ENCODE measurements at regions not wholly inside any gene's neighbourhood (a gene's known extent, or its start where the extent isn't known, plus 50 kb on each side); places are given as distances from the start of the nearest gene placed in this dataset.
A peak's percentile ranks its signal among the peaks of the same experiment; 100 is the strongest.

DNA sequence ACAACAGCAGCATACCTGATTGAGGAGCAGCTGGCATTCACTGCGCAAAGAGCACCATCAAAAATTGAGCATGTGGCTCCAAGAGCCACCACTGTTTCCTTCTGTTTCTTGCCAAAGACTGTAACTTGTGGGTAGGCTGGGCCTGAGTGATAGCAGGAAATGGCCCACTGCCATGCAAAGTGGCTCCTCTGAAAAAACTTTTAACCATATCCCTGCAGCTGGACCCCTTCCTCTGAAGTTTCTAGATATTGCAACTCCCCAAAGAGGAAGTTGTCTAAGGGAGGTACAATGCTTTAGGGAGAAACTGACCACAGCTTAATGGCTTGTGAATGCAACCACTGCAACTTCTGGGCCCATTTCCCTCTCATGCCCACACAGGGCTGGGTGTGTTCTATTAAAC, 355.4 kb upstream of the PDE4D start:
- Histone ChIP-seq H3K27me3 (ENCODE audit: control insufficient read depth, insufficient read depth) (no peaks in the 10 kb centered on the region), H3K27ac (ENCODE audit: low read length) (no peak overlapping the region), H3K4me3 (ENCODE audit: low read length) (no peak overlapping the region), H3K9me3 (ENCODE audit: control insufficient read depth, low read length) (no peaks in the 10 kb centered on the region), H3K4me1 (ENCODE audit: control insufficient read depth, insufficient read depth, low read length) (no peaks in the 10 kb centered on the region)
- peak in 2 of 3 donors; percentile 48 to 49 for DNase-seq
- peak; percentile 23 to 68 for ATAC-seq
- intact Hi-C loops (cut with DNase I) = no loop called here
- 62% methylated on average over 1 of the region's 1 CpG for WGBS

DNA sequence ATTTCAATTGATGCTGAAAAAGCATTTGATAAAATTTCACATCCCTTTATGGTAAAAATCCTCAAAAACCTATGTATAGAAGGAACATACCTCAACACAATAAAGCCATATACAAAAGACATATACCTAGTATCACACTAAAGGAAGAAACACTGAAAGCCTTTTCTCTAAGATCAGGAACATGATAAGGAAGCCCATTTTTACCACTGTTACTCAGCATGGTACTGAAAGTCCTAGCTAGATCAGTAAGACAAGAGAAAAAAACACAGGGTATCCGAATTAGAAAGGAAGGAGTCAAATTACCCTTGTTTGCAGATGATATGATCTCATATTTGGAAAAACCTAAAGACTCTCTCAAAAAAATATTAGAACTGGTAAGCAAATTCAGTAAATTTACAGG, 350.2 kb upstream of the PDE4D start:
- no peak for ATAC-seq
- WGBS = 57% methylated on average over 1 of the region's 1 CpG
- no peaks in the 10 kb centered on the region for H3K4me1 ChIP-seq (ENCODE audit: control insufficient read depth, insufficient read depth, low read length)
- no peak overlapping the region for H3K27ac ChIP-seq (ENCODE audit: low read length)
- H3K9me3 ChIP-seq (ENCODE audit: control insufficient read depth, low read length) = peaks cover 4% of the 10 kb centered on the region
- no peaks in the 10 kb centered on the region for H3K27me3 ChIP-seq (ENCODE audit: control insufficient read depth, insufficient read depth)
- DNase-seq = no peak
- no peak overlapping the region for H3K4me3 ChIP-seq (ENCODE audit: low read length)
- intact Hi-C loops (cut with DNase I) = no loop called here

DNA sequence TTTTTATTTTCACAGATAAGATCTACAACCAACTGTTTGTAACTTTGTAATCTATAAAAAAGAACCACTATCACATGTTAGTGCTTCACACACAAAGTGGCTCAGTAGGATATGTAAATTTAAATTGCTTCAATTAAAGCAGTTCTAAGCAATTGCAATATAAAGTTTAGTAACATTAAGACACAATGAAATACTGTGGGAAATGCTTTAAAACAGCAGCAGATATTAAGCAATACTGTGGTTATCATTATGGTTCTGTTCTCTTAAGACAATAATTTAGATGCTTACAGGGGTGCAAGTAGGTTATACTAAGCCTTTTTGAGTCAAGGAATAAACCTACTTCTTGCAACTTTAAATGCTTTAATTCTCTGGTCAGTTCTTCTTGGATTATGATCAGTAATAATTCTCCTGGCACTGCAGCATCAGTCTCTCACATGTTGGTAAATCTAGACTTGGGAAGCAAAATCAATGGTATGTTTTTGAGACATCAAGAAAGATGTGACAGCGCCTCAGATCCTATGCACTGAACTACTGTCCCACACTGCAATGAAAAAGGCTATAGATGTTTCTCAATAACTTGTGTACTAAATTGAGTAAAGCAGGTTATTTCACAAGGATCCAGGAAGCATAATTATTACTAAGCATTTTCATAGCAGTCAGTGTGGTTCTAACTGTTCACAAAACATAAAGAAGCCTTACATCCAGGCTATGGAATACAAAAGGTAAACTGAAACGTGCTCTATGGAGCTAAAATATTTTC, 338.7 kb upstream of the PDE4D start:
- H3K9me3 ChIP-seq (ENCODE audit: control insufficient read depth, low read length) = no peaks in the 10 kb centered on the region
- 74% methylated on average over 2 of the region's 2 CpGs for WGBS
- DNase-seq (no peak), ATAC-seq (no peak)
- no peaks in the 10 kb centered on the region for H3K4me1 ChIP-seq (ENCODE audit: control insufficient read depth, insufficient read depth, low read length)
- intact Hi-C loops (cut with DNase I) = no loop called here
- H3K4me3 ChIP-seq (ENCODE audit: low read length) = no peak overlapping the region
- no peaks in the 10 kb centered on the region for H3K27me3 ChIP-seq (ENCODE audit: control insufficient read depth, insufficient read depth)
- H3K27ac ChIP-seq (ENCODE audit: low read length) = no peak overlapping the region

GRCh38 chr5:60230456-60230855, 336.9 kb upstream of the PDE4D start:
- ATAC-seq = no peak
- Histone ChIP-seq H3K27me3 (ENCODE audit: control insufficient read depth, insufficient read depth) (no peaks in the 10 kb centered on the region), H3K4me3 (ENCODE audit: low read length) (no peak overlapping the region), H3K9me3 (ENCODE audit: control insufficient read depth, low read length) (no peaks in the 10 kb centered on the region), H3K27ac (ENCODE audit: low read length) (no peak overlapping the region), H3K4me1 (ENCODE audit: control insufficient read depth, insufficient read depth, low read length) (no peaks in the 10 kb centered on the region)
- DNase-seq = no peak
- intact Hi-C loops (cut with DNase I) = no loop called here
- 90% methylated on average over 1 of the region's 1 CpG for WGBS

DNA sequence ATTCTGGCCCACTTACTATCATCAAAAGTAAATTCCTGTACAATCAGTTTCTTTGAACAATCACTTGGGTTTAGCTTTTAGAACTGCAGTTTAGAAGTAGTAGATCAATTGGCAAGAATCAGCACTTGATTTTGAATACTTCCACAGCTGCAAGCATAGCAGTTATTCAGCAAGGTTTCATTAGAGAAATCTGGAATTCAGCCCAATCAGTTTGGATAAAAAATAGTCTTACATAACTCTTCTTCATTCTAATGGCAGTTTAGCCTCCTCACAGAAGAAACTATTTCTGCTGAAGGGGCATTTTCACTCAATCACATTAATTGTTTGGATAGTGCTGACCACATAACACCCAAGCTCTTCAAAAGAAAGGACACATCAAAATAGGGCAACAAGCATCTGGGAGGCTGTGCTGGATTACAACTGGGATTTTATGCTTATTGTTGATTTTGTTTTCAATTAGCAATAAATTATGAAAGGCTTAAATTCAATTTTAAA, 336.2 kb upstream of the PDE4D start:
- Histone ChIP-seq H3K27me3 (ENCODE audit: control insufficient read depth, insufficient read depth) (no peaks in the 10 kb centered on the region), H3K27ac (ENCODE audit: low read length) (no peak overlapping the region), H3K4me3 (ENCODE audit: low read length) (no peak overlapping the region), H3K9me3 (ENCODE audit: control insufficient read depth, low read length) (no peaks in the 10 kb centered on the region), H3K4me1 (ENCODE audit: control insufficient read depth, insufficient read depth, low read length) (no peaks in the 10 kb centered on the region)
- intact Hi-C loops (cut with DNase I) = no loop called here
- DNase-seq (no peak), ATAC-seq (no peak)

- ATAC-seq = no peak
- DNase-seq = no peak
- no peak overlapping the region for H3K4me3 ChIP-seq (ENCODE audit: low read length)
- 89% methylated on average over 3 of the region's 3 CpGs for WGBS
- intact Hi-C loops (cut with DNase I) = no loop called here
- no peaks in the 10 kb centered on the region for H3K4me1 ChIP-seq (ENCODE audit: control insufficient read depth, insufficient read depth, low read length)
- H3K9me3 ChIP-seq (ENCODE audit: control insufficient read depth, low read length) = no peaks in the 10 kb centered on the region
- no peaks in the 10 kb centered on the region for H3K27me3 ChIP-seq (ENCODE audit: control insufficient read depth, insufficient read depth)
- H3K27ac ChIP-seq (ENCODE audit: low read length) = no peak overlapping the region
Measured at GRCh38 chr5:60228676-60229075, 335.1 kb upstream of the PDE4D start.

GRCh38 chr5:60226128-60226527, 332.6 kb upstream of the PDE4D start:
- H3K27ac ChIP-seq (ENCODE audit: low read length) = no peak overlapping the region
- H3K9me3 ChIP-seq (ENCODE audit: control insufficient read depth, low read length) = no peaks in the 10 kb centered on the region
- no peak for DNase-seq
- H3K4me3 ChIP-seq (ENCODE audit: low read length) = no peak overlapping the region
- H3K27me3 ChIP-seq (ENCODE audit: control insufficient read depth, insufficient read depth) = no peaks in the 10 kb centered on the region
- H3K4me1 ChIP-seq (ENCODE audit: control insufficient read depth, insufficient read depth, low read length) = no peaks in the 10 kb centered on the region
- intact Hi-C loops (cut with DNase I) = no loop called here
- ATAC-seq = no peak

GRCh38 chr5:60223342-60223741, 329.8 kb upstream of the PDE4D start:
- DNase-seq (no peak), ATAC-seq (no peak)
- Histone ChIP-seq H3K27me3 (ENCODE audit: control insufficient read depth, insufficient read depth) (no peaks in the 10 kb centered on the region), H3K27ac (ENCODE audit: low read length) (no peak overlapping the region), H3K9me3 (ENCODE audit: control insufficient read depth, low read length) (no peaks in the 10 kb centered on the region), H3K4me1 (ENCODE audit: control insufficient read depth, insufficient read depth, low read length) (no peaks in the 10 kb centered on the region), H3K4me3 (ENCODE audit: low read length) (no peak overlapping the region)
- intact Hi-C loops (cut with DNase I) = no loop called here
- 66% methylated on average over 3 of the region's 3 CpGs for WGBS

GRCh38 chr5:60219921-60220320, 326.4 kb upstream of the PDE4D start:
- no peaks in the 10 kb centered on the region for H3K9me3 ChIP-seq (ENCODE audit: control insufficient read depth, low read length)
- H3K4me3 ChIP-seq (ENCODE audit: low read length) = no peak overlapping the region
- H3K27me3 ChIP-seq (ENCODE audit: control insufficient read depth, insufficient read depth) = no peaks in the 10 kb centered on the region
- intact Hi-C loops (cut with DNase I) = no loop called here
- ATAC-seq = no peak
- no peak overlapping the region for H3K27ac ChIP-seq (ENCODE audit: low read length)
- no peaks in the 10 kb centered on the region for H3K4me1 ChIP-seq (ENCODE audit: control insufficient read depth, insufficient read depth, low read length)
- no peak for DNase-seq
- WGBS = 95% methylated on average over 1 of the region's 1 CpG

DNA sequence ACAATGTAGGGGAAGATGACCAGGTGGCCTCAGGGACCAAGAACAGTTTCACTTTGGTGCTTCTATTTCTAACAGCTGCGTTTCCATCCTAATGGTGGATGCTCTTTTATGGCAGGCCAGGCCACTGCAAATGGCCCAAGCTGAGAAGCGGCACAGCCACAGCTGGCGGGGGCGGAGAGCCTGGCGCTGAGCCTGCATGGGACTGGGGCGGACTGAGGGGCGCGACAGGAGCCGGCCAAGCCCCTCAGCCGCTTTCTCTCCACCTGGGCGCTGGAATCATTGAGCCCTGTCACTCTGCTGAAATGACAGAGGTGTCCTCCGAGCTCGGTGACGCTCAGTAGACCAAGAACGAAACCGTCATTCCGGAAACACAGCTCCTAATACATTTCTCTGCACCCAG, 317.3 kb upstream of the PDE4D start:
- Histone ChIP-seq H3K4me3 (ENCODE audit: low read length) (no peak overlapping the region), H3K27me3 (ENCODE audit: control insufficient read depth, insufficient read depth) (no peaks in the 10 kb centered on the region), H3K27ac (ENCODE audit: low read length) (no peak overlapping the region), H3K9me3 (ENCODE audit: control insufficient read depth, low read length) (no peaks in the 10 kb centered on the region), H3K4me1 (ENCODE audit: control insufficient read depth, insufficient read depth, low read length) (peaks cover 3% of the 10 kb centered on the region)
- intact Hi-C loops (cut with DNase I) = no loop called here
- WGBS = 73% methylated on average over 17 of the region's 17 CpGs
- DNase-seq (peak in 1 of 3 donors; percentile 43), ATAC-seq (no peak)

DNA sequence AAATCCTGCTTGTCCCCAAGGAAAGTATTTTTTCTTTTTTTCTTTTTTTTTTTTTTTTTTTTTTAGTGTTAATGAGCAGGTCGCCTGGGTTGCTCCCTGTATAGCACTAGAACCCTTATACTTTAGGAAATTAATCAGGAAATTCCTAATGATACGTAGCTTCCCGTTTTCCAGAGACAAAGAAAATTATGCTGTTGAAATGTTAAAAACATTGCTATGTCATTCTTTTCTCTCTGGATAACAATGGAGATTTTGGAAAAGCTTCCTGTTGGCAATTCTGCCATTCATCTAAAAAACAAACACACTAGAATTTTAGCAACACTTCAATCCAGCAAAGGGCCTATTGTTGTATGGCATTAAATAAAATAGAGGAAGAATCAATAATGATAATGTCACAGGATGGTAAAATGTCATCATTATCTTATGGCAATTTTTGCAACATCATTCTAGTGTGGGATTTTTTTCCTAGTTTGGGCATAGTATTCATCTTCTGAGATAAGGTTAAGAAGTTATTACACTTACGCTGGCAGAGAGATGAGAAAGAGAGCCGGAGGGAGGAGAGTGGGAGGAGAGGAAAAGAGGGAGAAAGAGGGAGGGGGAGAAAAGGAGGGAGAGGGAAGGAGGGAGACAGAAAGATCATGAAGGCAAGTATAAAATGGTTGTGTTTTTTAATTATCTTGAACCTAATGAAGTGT, 315.8 kb upstream of the PDE4D start:
- H3K4me1 ChIP-seq (ENCODE audit: control insufficient read depth, insufficient read depth, low read length) = peaks cover 3% of the 10 kb centered on the region
- H3K27me3 ChIP-seq (ENCODE audit: control insufficient read depth, insufficient read depth) = no peaks in the 10 kb centered on the region
- H3K27ac ChIP-seq (ENCODE audit: low read length) = no peak overlapping the region
- DNase-seq (no peak), ATAC-seq (no peak)
- no peaks in the 10 kb centered on the region for H3K9me3 ChIP-seq (ENCODE audit: control insufficient read depth, low read length)
- intact Hi-C loops (cut with DNase I) = no loop called here
- WGBS = 26% methylated on average over 5 of the region's 5 CpGs
- H3K4me3 ChIP-seq (ENCODE audit: low read length) = no peak overlapping the region
